ENCODE measurements at regions not wholly inside any gene's neighbourhood (a gene's known extent, or its start where the extent isn't known, plus 50 kb on each side); places are given as distances from the start of the nearest gene placed in this dataset.

DNA sequence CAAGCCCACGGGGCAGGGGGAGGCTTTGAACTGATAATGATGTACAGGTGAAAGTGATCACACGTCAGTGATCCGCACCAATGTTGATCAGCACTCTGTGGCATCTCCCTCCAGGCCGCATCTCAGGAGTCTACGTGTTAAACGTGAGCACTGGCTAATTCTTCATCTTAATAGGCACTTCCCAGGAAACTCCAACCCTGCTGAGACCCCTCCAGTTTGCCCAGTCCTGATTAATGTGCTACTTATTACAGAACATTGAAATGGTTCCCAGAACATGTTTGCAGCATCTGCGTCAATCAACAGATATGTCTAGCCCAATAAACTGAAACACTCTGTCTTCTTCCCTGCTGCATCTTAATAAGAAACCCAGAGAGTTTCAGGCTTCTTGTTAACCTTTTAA is 298.4 kb downstream of the DEPDC1B start:
- TF ChIP-seq, protein P1, sequence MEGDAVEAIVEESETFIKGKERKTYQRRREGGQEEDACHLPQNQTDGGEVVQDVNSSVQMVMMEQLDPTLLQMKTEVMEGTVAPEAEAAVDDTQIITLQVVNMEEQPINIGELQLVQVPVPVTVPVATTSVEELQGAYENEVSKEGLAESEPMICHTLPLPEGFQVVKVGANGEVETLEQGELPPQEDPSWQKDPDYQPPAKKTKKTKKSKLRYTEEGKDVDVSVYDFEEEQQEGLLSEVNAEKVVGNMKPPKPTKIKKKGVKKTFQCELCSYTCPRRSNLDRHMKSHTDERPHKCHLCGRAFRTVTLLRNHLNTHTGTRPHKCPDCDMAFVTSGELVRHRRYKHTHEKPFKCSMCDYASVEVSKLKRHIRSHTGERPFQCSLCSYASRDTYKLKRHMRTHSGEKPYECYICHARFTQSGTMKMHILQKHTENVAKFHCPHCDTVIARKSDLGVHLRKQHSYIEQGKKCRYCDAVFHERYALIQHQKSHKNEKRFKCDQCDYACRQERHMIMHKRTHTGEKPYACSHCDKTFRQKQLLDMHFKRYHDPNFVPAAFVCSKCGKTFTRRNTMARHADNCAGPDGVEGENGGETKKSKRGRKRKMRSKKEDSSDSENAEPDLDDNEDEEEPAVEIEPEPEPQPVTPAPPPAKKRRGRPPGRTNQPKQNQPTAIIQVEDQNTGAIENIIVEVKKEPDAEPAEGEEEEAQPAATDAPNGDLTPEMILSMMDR (IDR thresholded peaks at IDR 0.05; ENCODE audit: borderline replicate concordance, insufficient read depth, low read depth, low read length): no peak
- no peak overlapping the region for H3K4me3 ChIP-seq (ENCODE audit: low read depth, low read length)

GRCh38 chr5:60399507-60399906 is 300.5 kb downstream of the DEPDC1B start:
- TF ChIP-seq, protein P1 (IDR thresholded peaks at IDR 0.05; ENCODE audit: borderline replicate concordance, insufficient read depth, low read depth, low read length): no peak
- no peak overlapping the region for H3K4me3 ChIP-seq (ENCODE audit: low read depth, low read length)

DNA sequence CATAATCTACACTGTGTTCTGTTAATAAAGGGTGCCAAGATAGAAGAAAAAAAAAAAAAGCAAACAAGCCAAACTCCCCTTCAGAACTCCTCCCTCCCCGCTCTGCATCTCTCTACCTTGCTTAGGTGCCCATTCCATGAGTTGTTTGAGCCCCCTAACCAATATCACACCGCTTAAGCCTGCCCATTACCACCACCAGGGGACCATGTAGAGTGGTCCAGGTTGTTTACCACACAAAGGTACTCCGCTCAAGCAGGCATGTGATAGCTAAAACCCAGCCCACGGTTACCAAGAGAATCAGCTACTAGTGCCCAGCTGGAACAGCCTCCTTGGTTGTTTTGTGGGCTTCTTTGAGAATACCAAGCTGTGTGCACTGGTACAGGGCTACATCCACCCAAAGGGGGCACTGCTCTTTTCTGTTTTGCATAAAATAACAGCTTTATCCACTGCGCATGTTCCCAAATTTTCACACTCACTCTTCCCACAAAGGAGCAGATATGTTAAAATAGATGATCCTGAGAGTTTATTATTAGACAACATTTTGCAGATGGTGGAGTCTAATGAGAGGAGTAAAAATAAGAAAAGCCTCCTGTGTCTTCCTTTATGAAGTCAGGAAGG is 304.1 kb downstream of the DEPDC1B start:
- TF ChIP-seq, protein P1 (IDR thresholded peaks at IDR 0.05; ENCODE audit: borderline replicate concordance, insufficient read depth, low read depth, low read length): 0 out of 2 replicates have a peak, but pooled peaks have one; percentile 4
- no peak overlapping the region for H3K4me3 ChIP-seq (ENCODE audit: low read depth, low read length)

- TF ChIP-seq, protein P1 (IDR thresholded peaks at IDR 0.05; ENCODE audit: borderline replicate concordance, insufficient read depth, low read depth, low read length): no peak
Observed at GRCh38 chr5:60387051-60387440, 312.9 kb downstream of the DEPDC1B start.

DNA sequence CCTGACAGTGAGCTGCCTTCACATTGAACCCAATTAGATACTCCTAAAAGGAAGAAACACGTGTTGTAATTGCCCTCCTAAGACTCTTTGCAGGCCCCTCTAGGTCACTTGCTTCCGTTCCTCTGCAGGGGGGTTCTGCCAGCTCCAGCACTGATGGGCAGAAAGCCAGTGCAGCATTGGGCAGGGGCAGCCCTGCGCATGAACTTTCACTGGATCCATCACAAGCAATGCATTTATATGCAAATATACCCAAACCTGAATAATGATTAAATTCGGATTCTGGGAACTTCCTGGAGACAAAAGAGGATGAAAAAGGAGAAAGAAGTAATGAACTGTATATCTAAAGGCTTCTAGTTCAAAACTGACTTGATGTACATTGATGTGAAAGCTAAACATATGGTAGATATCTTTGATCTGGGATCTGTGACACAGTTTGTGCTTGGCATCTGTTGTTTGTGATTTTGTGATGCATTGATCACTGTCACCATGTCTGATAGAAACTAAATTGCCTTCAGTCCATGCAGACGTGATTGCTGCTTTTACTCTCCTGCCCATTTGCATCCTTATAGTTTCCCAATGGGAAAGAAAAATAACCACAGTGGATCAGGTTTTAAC is 313.4 kb downstream of the DEPDC1B start:
- no peak overlapping the region for H3K4me3 ChIP-seq (ENCODE audit: low read depth, low read length)
- TF ChIP-seq, protein P1 (IDR thresholded peaks at IDR 0.05; ENCODE audit: borderline replicate concordance, insufficient read depth, low read depth, low read length): no peak

More at GRCh38 chr5:60387051-60387440, 312.9 kb downstream of the DEPDC1B start:
- no peak overlapping the region for H3K4me3 ChIP-seq (ENCODE audit: low read depth, low read length)

- TF ChIP-seq, protein P1 (IDR thresholded peaks at IDR 0.05; ENCODE audit: borderline replicate concordance, insufficient read depth, low read depth, low read length): peak; percentile 34; the same call in 1 of the 2 replicates
- no peak overlapping the region for H3K4me3 ChIP-seq (ENCODE audit: low read depth, low read length)
Observed at GRCh38 chr5:60382716-60383115, 317.2 kb downstream of the DEPDC1B start.

DNA sequence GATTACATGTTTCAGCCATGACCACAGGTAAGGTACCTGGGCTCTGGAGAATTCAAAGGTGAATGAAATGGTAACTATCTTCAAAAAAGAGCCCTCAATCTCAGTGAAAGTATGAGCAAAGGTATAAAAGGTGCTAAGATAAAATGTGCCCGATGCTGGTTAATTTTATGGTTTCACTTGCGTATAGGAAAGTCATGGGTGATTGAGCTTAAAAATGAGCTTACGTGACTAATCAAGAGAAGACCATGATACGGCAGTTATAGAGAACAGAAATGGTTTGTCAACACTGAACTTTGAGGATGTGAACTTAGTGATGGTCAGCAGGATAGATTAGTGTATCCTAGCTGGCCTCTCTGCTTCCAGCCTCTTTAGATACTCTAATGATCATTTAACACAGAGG is 320.1 kb downstream of the DEPDC1B start:
- no peak overlapping the region for H3K4me3 ChIP-seq (ENCODE audit: low read depth, low read length)
- TF ChIP-seq, protein P1 (IDR thresholded peaks at IDR 0.05; ENCODE audit: borderline replicate concordance, insufficient read depth, low read depth, low read length): no peak

Measured in GM12875 (cell line).